ENCODE measurements at regions not wholly inside any gene's neighbourhood (a gene's known extent, or its start where the extent isn't known, plus 50 kb on each side); places are given as distances from the start of the nearest gene placed in this dataset.

DNA sequence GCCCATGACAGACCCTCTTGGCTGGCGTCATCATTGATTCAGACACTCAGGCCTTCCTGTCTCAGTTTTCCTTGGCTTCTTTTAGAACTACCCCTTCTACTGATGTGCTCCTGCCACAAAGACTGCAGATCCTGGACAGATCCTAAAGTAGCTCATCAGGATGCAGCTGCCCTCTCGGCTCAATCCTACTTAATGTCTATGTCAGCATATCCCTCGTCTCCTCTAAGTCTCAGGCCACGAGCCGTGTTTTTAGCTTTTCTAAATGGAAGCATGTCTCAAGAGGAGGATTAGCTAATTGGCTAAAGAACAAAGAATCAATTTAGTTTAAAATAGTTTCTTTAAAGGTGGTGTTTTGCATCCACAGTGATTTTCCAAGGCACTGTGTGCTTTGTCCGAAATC lies 447.7 kb downstream of the STIM2 start:
- Histone ChIP-seq H3K36me3 (ENCODE audit: control insufficient read depth in 3 of 3, insufficient read depth in 3 of 3, low read length in 3 of 3) (no peaks in the 10 kb centered on the region), H3K9me3 (ENCODE audit: control insufficient read depth in 3 of 3, low read length in 3 of 3) (no peaks in the 10 kb centered on the region), H3K4me3 (ENCODE audit: low read length in 3 of 3) (no peak overlapping the region), H3K4me1 (ENCODE audit: control insufficient read depth in 3 of 3, insufficient read depth in 3 of 3, low read length in 3 of 3) (no peaks in the 10 kb centered on the region), H3K9ac (ENCODE audit: low read depth in 1 of 3, low read length in 3 of 3) (no peak overlapping the region), H3K27ac (ENCODE audit: low read depth, low read length) (no peak overlapping the region), H3K27me3 (ENCODE audit: control insufficient read depth in 3 of 3, insufficient read depth in 3 of 3, low read length in 3 of 3) (no peaks in the 10 kb centered on the region)

DNA sequence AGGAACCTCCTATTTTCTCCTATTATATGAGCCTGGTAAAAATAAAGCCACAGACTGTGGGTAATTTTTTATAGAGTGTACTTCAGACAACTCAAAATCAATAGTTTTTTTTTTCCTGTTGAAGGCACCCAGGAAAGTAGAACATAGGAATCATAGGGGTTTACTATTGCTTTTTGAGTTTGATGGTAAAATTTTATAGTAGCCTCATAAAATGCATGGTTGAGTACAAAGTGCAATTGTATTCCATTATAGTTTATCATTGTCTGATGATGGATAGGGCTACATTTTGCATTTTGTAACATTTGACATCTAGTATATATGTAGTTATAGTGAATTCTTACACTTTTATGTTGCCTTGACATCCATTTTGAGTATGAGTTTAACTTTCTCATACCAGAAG lies 455.0 kb downstream of the STIM2 start:
- Histone ChIP-seq H3K27me3 (ENCODE audit: control insufficient read depth in 3 of 3, insufficient read depth in 3 of 3, low read length in 3 of 3) (no peaks in the 10 kb centered on the region), H3K36me3 (ENCODE audit: control insufficient read depth in 3 of 3, insufficient read depth in 3 of 3, low read length in 3 of 3) (no peaks in the 10 kb centered on the region), H3K9me3 (ENCODE audit: control insufficient read depth in 3 of 3, low read length in 3 of 3) (no peaks in the 10 kb centered on the region), H3K4me3 (ENCODE audit: low read length in 3 of 3) (no peak overlapping the region), H3K27ac (ENCODE audit: low read depth, low read length) (no peak overlapping the region), H3K9ac (ENCODE audit: low read depth in 1 of 3, low read length in 3 of 3) (no peak overlapping the region), H3K4me1 (ENCODE audit: control insufficient read depth in 3 of 3, insufficient read depth in 3 of 3, low read length in 3 of 3) (no peaks in the 10 kb centered on the region)

DNA sequence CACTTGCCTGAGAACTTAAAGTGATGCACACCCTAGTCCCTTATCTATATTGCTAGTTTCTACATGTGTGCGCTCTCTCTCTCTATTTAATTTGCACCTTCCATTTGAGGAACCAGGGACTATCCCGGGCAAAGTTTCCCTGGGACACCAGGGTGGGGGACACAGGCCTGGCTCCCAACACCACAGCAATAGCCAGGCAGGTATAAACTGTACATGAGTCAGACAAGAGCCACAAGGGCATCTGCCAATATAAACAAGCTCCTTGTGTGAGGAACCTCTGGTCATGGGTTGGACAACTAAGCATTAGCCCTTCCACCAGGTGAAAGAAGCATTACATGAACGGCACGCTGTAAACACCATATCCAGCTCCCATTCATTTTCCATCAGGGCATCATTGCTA lies 455.5 kb downstream of the STIM2 start:
- Histone ChIP-seq H3K4me1 (ENCODE audit: control insufficient read depth in 3 of 3, insufficient read depth in 3 of 3, low read length in 3 of 3) (no peaks in the 10 kb centered on the region), H3K27me3 (ENCODE audit: control insufficient read depth in 3 of 3, insufficient read depth in 3 of 3, low read length in 3 of 3) (no peaks in the 10 kb centered on the region), H3K27ac (ENCODE audit: low read depth, low read length) (no peak overlapping the region), H3K4me3 (ENCODE audit: low read length in 3 of 3) (no peak overlapping the region), H3K9me3 (ENCODE audit: control insufficient read depth in 3 of 3, low read length in 3 of 3) (no peaks in the 10 kb centered on the region), H3K36me3 (ENCODE audit: control insufficient read depth in 3 of 3, insufficient read depth in 3 of 3, low read length in 3 of 3) (no peaks in the 10 kb centered on the region), H3K9ac (ENCODE audit: low read depth in 1 of 3, low read length in 3 of 3) (no peak overlapping the region)

DNA sequence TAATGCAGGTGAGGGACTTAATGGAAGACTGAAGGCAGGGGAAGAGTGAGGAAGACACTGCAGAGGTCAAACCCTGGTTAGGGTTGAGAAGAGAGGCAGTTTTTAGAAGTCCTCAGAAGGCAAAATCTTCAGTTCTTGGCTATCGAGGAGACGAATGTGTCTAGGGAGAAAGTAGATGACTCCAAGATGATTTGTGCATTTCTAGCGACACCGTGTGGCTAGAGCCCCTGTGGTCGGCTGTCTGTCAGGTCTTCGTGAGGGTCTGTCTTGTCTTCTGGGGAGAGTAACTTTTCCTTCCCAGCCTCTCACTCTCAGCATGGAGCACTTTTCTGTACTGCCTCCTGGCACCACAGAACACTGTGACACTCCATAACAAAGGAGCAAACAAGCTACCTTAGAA lies 458.1 kb downstream of the STIM2 start:
- Histone ChIP-seq H3K9me3 (ENCODE audit: control insufficient read depth in 3 of 3, low read length in 3 of 3) (no peaks in the 10 kb centered on the region), H3K9ac (ENCODE audit: low read depth in 1 of 3, low read length in 3 of 3) (no peak overlapping the region), H3K27me3 (ENCODE audit: control insufficient read depth in 3 of 3, insufficient read depth in 3 of 3, low read length in 3 of 3) (no peaks in the 10 kb centered on the region), H3K4me1 (ENCODE audit: control insufficient read depth in 3 of 3, insufficient read depth in 3 of 3, low read length in 3 of 3) (no peaks in the 10 kb centered on the region), H3K4me3 (ENCODE audit: low read length in 3 of 3) (no peak overlapping the region), H3K27ac (ENCODE audit: low read depth, low read length) (no peak overlapping the region), H3K36me3 (ENCODE audit: control insufficient read depth in 3 of 3, insufficient read depth in 3 of 3, low read length in 3 of 3) (no peaks in the 10 kb centered on the region)

DNA sequence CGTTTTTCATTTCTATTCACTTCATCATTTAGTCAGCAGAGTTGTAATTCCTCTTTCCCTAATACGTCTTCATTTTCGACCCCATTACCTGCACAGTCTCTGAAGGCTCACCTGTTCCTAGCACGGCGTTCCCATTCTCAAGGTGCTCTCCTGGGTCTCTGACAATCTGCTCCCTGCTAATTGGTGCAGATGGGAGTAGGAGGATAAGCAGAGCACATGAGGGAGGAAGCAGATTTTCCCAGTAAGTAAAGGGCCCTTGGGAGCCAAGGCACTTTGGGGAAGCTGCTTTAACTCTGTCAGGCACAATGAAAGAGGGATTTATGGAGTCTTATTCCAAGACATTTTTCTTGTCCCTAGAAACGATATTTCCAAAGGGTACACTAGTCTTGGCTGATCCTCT lies 466.4 kb downstream of the STIM2 start:
- Histone ChIP-seq H3K9ac (ENCODE audit: low read depth in 1 of 3, low read length in 3 of 3) (no peak overlapping the region), H3K36me3 (ENCODE audit: control insufficient read depth in 3 of 3, insufficient read depth in 3 of 3, low read length in 3 of 3) (no peaks in the 10 kb centered on the region), H3K4me1 (ENCODE audit: control insufficient read depth in 3 of 3, insufficient read depth in 3 of 3, low read length in 3 of 3) (no peaks in the 10 kb centered on the region), H3K27me3 (ENCODE audit: control insufficient read depth in 3 of 3, insufficient read depth in 3 of 3, low read length in 3 of 3) (peaks cover 0 to 5% (median 0%) of the 10 kb centered on the region in 3 donors), H3K4me3 (ENCODE audit: low read length in 3 of 3) (no peak overlapping the region), H3K9me3 (ENCODE audit: control insufficient read depth in 3 of 3, low read length in 3 of 3) (no peaks in the 10 kb centered on the region), H3K27ac (ENCODE audit: low read depth, low read length) (no peak overlapping the region)

DNA sequence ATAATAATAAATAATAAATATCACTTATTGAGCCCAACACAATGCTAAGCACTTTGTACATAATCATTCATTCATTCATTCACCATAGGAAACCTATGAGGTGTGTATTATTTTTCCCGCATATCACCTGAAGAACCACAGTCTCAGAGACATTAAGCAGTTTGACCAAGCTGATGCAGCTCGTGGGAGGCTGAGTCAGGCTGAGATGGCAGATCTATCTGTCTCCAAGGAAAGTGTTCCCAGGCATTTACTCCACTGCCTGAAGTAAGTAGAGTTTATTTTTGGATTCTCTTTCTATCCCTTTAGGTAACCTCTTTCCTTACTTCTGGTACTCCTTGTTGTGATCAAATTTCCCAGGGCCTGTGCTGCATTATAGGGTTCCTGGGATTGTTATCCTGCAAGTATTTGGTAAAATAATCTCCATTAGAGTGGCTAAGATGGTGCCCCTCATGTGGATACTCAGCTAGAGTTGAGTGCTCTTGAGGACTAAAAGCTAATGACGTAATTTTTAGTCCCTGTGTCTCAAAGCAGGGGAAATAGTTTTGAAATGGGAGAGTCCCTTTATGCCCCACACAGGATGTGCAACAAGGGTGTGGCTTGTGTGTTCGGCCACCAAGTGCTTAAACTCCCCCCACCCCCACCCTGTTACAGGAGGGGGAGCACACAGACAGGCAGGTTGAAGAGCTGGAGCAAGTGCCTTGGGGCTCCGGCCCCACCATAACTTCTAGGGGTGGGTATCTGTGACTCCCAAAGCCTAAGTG lies 467.0 kb downstream of the STIM2 start:
- H3K36me3 ChIP-seq (ENCODE audit: control insufficient read depth in 3 of 3, insufficient read depth in 3 of 3, low read length in 3 of 3), result no peaks in the 10 kb centered on the region
- no peak overlapping the region for H3K9ac ChIP-seq (ENCODE audit: low read depth in 1 of 3, low read length in 3 of 3)
- no peaks in the 10 kb centered on the region for H3K9me3 ChIP-seq (ENCODE audit: control insufficient read depth in 3 of 3, low read length in 3 of 3)
- H3K27ac ChIP-seq (ENCODE audit: low read depth, low read length), result no peak overlapping the region
- no peaks in the 10 kb centered on the region for H3K4me1 ChIP-seq (ENCODE audit: control insufficient read depth in 3 of 3, insufficient read depth in 3 of 3, low read length in 3 of 3)
- H3K27me3 ChIP-seq (ENCODE audit: control insufficient read depth in 3 of 3, insufficient read depth in 3 of 3, low read length in 3 of 3), result peaks cover 0 to 5% (median 0%) of the 10 kb centered on the region in 3 donors
- H3K4me3 ChIP-seq (ENCODE audit: low read length in 3 of 3), result no peak overlapping the region

DNA sequence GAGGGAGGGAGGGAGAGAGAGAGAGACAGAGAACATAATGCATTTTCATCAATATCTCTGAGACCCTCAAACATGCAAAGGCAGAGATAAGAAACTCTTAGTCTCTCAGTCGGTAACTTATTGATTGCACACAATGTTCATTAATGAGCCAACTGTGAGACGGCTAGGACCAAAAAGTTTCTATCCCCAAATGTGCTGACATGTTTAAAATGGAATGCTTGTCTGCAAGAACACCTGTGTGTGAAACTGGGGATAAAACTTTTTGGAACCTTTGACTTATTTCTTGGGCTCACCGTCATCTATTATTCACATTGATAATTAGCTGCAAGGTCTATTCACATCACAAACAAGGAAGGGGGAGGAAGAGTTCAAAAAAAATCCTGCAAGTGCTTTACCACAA lies 477.9 kb downstream of the STIM2 start:
- Histone ChIP-seq H3K4me3 (ENCODE audit: low read length in 3 of 3) (no peak overlapping the region), H3K36me3 (ENCODE audit: control insufficient read depth in 3 of 3, insufficient read depth in 3 of 3, low read length in 3 of 3) (no peaks in the 10 kb centered on the region), H3K27me3 (ENCODE audit: control insufficient read depth in 3 of 3, insufficient read depth in 3 of 3, low read length in 3 of 3) (no peaks in the 10 kb centered on the region), H3K27ac (ENCODE audit: low read depth, low read length) (no peak overlapping the region), H3K4me1 (ENCODE audit: control insufficient read depth in 3 of 3, insufficient read depth in 3 of 3, low read length in 3 of 3) (no peaks in the 10 kb centered on the region), H3K9ac (ENCODE audit: low read depth in 1 of 3, low read length in 3 of 3) (no peak overlapping the region), H3K9me3 (ENCODE audit: control insufficient read depth in 3 of 3, low read length in 3 of 3) (peaks cover 0 to 2% (median 0%) of the 10 kb centered on the region in 3 donors)

DNA sequence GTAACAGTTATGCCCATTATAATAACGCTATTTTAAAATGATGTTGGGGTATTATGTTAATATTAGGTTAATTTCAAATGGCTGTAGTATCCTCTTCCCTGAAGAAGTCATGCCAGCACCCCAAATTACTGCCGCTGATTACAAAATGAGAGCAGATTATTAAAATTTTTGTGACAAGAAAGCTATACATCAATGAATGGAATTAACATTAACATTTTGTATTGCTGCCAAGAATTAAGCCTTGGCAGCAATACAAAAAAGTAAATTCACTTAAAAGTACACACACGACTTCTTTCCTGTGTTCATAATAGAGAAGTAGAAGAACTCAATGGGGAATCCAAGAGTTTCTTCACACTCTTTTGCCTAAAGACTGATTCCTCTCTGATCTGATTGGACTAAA lies 482.8 kb downstream of the STIM2 start:
- no peak overlapping the region for H3K9ac ChIP-seq (ENCODE audit: low read depth in 1 of 3, low read length in 3 of 3)
- H3K36me3 ChIP-seq (ENCODE audit: control insufficient read depth in 3 of 3, insufficient read depth in 3 of 3, low read length in 3 of 3), result no peaks in the 10 kb centered on the region
- H3K27ac ChIP-seq (ENCODE audit: low read depth, low read length), result no peak overlapping the region

DNA sequence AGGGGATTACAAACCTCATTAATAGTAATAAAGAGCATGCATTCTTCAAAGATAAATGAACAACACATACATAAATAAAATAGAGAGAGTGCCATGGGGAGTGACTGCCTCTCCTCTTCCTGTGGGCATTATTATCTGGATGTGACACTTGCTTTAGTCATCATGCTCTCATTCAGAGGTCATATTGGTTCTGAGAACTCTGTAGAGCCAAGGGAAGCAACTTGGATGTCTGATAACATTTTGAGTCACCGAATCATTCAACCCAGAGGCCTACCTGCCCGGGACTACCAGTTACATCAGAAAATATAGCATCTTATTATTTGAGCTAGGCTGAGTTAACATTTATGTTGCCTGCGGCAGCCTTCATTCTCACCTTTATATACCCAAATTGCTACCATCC lies 489.5 kb downstream of the STIM2 start:
- Histone ChIP-seq H3K9me3 (ENCODE audit: control insufficient read depth in 3 of 3, low read length in 3 of 3) (no peaks in the 10 kb centered on the region), H3K27ac (ENCODE audit: low read depth, low read length) (no peak overlapping the region), H3K4me3 (ENCODE audit: low read length in 3 of 3) (no peak overlapping the region), H3K36me3 (ENCODE audit: control insufficient read depth in 3 of 3, insufficient read depth in 3 of 3, low read length in 3 of 3) (no peaks in the 10 kb centered on the region), H3K4me1 (ENCODE audit: control insufficient read depth in 3 of 3, insufficient read depth in 3 of 3, low read length in 3 of 3) (no peaks in the 10 kb centered on the region), H3K9ac (ENCODE audit: low read depth in 1 of 3, low read length in 3 of 3) (no peak overlapping the region), H3K27me3 (ENCODE audit: control insufficient read depth in 3 of 3, insufficient read depth in 3 of 3, low read length in 3 of 3) (no peaks in the 10 kb centered on the region)

More for the DNA sequence above, 482.8 kb downstream of the STIM2 start:
- peaks cover 0 to 2% (median 0%) of the 10 kb centered on the region in 3 donors for H3K9me3 ChIP-seq (ENCODE audit: control insufficient read depth in 3 of 3, low read length in 3 of 3)
- H3K4me1 ChIP-seq (ENCODE audit: control insufficient read depth in 3 of 3, insufficient read depth in 3 of 3, low read length in 3 of 3), result no peaks in the 10 kb centered on the region
- no peak overlapping the region for H3K4me3 ChIP-seq (ENCODE audit: low read length in 3 of 3)
- H3K27me3 ChIP-seq (ENCODE audit: control insufficient read depth in 3 of 3, insufficient read depth in 3 of 3, low read length in 3 of 3), result no peaks in the 10 kb centered on the region

DNA sequence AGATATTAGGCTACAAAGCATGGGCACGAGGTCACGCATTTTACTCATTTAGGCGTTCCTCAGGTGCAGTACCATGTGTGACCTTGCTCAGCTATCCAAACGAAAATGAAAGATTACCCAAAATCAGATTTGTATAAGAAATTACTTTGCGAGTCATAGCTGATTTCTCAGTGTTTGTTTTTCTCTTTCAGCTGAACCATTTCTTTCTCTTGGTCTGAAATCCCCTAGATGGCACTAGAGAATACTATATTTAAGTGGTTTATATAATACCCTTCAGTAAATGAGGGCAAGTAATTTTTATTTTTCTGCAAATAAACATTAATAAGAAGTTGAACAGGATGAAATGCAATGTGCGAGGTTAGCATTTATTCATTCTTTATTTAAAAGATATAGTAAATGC lies 496.6 kb downstream of the STIM2 start:
- Histone ChIP-seq H3K9ac (ENCODE audit: low read depth in 1 of 3, low read length in 3 of 3) (no peak overlapping the region), H3K36me3 (ENCODE audit: control insufficient read depth in 3 of 3, insufficient read depth in 3 of 3, low read length in 3 of 3) (no peaks in the 10 kb centered on the region), H3K27me3 (ENCODE audit: control insufficient read depth in 3 of 3, insufficient read depth in 3 of 3, low read length in 3 of 3) (no peaks in the 10 kb centered on the region), H3K4me3 (ENCODE audit: low read length in 3 of 3) (no peak overlapping the region), H3K9me3 (ENCODE audit: control insufficient read depth in 3 of 3, low read length in 3 of 3) (no peaks in the 10 kb centered on the region), H3K4me1 (ENCODE audit: control insufficient read depth in 3 of 3, insufficient read depth in 3 of 3, low read length in 3 of 3) (no peaks in the 10 kb centered on the region), H3K27ac (ENCODE audit: low read depth, low read length) (no peak overlapping the region)
